ENCODE measurements at regions not wholly inside any gene's neighbourhood (a gene's known extent, or its start where the extent isn't known, plus 50 kb on each side); places are given as distances from the start of the nearest gene placed in this dataset.

DNA sequence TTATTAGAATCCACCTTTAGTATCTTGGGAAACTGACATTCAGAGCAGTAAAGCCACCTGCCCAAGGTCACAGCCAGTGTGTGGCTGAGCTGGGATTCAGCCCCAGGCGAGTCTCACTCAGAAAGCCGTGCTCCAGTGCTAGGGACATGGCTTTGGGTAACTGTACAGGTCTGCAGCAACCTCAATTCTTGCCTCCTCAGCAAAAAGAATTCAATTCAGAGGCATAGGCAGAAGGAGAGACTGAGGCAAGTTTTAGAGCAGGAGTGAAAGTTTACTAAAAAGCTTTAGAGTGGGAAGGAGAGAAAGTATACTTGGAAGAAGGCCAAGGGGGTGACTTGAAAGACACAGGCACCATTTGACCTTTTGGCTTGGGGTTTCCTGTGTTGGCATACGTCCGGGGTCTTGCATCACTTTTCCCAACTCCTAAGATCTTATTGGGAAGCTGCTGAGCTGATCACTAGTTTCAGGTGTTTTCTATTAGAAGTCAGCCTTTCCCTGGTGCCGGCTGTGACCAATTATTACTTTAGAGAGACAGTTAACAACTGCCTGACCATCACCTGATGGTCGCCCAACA, 529.3 kb downstream of the MATN1 start:
- DNase-seq (ENCODE audit: insufficient read length) (no peak), FAIRE-seq (no peak)
- TF ChIP-seq POLR2A (IDR thresholded peaks at IDR 0.05; ENCODE audit: low read depth, low read length) (no peak), TAF1 (IDR thresholded peaks at IDR 0.05; ENCODE audit: borderline replicate concordance, low read depth, low read length) (no peak), POLR2AphosphoS5 (IDR thresholded peaks at IDR 0.05; ENCODE audit: low read depth, low read length) (no peak)

- TF ChIP-seq TAF1 (IDR thresholded peaks at IDR 0.05; ENCODE audit: borderline replicate concordance, low read depth, low read length): no peak
- no peak for TF ChIP-seq POLR2AphosphoS5 (IDR thresholded peaks at IDR 0.05; ENCODE audit: low read depth, low read length)
- no peak for TF ChIP-seq POLR2A (IDR thresholded peaks at IDR 0.05; ENCODE audit: low read depth, low read length)
Observed at GRCh38 chr1:30192969-30193630, 530.3 kb downstream of the MATN1 start.

GRCh38 chr1:30191154-30191702, 532.2 kb downstream of the MATN1 start:
- DNase-seq (ENCODE audit: insufficient read length): no peak
- no peak for FAIRE-seq
- TF ChIP-seq POLR2AphosphoS5 (IDR thresholded peaks at IDR 0.05; ENCODE audit: low read depth, low read length) (no peak), POLR2A (IDR thresholded peaks at IDR 0.05; ENCODE audit: low read depth, low read length) (no peak), TAF1 (IDR thresholded peaks at IDR 0.05; ENCODE audit: borderline replicate concordance, low read depth, low read length) (no peak)

More at GRCh38 chr1:30192969-30193630, 530.3 kb downstream of the MATN1 start:
- DNase-seq (ENCODE audit: insufficient read length) (no peak), FAIRE-seq (no peak)

DNA sequence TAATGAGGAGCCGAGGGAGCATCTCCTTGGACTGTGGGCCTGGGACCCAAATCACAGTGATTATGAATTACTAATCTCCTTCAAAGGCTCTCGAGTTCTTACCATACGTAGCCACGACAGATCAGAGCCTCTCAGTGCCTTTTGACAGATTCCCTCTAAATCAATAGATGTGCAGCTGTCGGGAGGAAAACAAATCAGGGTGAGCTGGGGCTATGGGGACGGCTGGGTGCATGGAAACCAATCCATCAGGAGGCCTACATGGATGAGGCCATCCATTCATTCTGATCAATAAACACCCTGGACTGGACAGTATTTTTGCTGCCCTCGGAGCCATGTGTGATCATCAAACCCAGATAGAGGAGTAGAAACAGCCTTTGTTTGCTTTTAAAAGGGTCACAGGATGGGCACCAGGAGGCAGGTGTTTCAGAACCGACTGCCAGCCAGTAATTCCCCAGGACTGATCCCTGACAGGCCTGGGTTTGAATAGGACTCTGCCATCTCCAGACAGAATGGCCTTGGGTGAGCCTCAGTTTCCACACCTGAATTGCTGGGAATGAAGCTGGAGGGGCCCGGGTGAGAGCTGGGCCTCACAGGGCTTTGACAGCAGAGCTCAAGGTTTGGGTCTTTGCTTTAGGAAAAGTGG, 532.8 kb downstream of the MATN1 start:
- DNase-seq (ENCODE audit: insufficient read length): no peak
- no peak for FAIRE-seq
- TF ChIP-seq POLR2AphosphoS5 (IDR thresholded peaks at IDR 0.05; ENCODE audit: low read depth, low read length): no peak
- no peak for TF ChIP-seq POLR2A (IDR thresholded peaks at IDR 0.05; ENCODE audit: low read depth, low read length)
- TF ChIP-seq TAF1 (IDR thresholded peaks at IDR 0.05; ENCODE audit: borderline replicate concordance, low read depth, low read length): no peak

- FAIRE-seq: no peak
- DNase-seq (ENCODE audit: insufficient read length): no peak
Observed at GRCh38 chr1:30189818-30190500, 533.4 kb downstream of the MATN1 start.

GRCh38 chr1:30188999-30189398, 534.4 kb downstream of the MATN1 start:
- FAIRE-seq: no peak
- TF ChIP-seq TAF1 (IDR thresholded peaks at IDR 0.05; ENCODE audit: borderline replicate concordance, low read depth, low read length) (no peak), POLR2AphosphoS5 (IDR thresholded peaks at IDR 0.05; ENCODE audit: low read depth, low read length) (no peak), POLR2A (IDR thresholded peaks at IDR 0.05; ENCODE audit: low read depth, low read length) (no peak)

More at GRCh38 chr1:30189818-30190500, 533.4 kb downstream of the MATN1 start:
- TF ChIP-seq POLR2AphosphoS5 (IDR thresholded peaks at IDR 0.05; ENCODE audit: low read depth, low read length): no peak
- TF ChIP-seq TAF1 (IDR thresholded peaks at IDR 0.05; ENCODE audit: borderline replicate concordance, low read depth, low read length): no peak

GRCh38 chr1:30188329-30188728, 535.1 kb downstream of the MATN1 start:
- no peak for TF ChIP-seq TAF1 (IDR thresholded peaks at IDR 0.05; ENCODE audit: borderline replicate concordance, low read depth, low read length)
- no peak for TF ChIP-seq POLR2AphosphoS5 (IDR thresholded peaks at IDR 0.05; ENCODE audit: low read depth, low read length)
- no peak for TF ChIP-seq POLR2A (IDR thresholded peaks at IDR 0.05; ENCODE audit: low read depth, low read length)
- DNase-seq (ENCODE audit: insufficient read length) (no peak), FAIRE-seq (no peak)

More at GRCh38 chr1:30188999-30189398, 534.4 kb downstream of the MATN1 start:
- DNase-seq (ENCODE audit: insufficient read length): no peak

DNA sequence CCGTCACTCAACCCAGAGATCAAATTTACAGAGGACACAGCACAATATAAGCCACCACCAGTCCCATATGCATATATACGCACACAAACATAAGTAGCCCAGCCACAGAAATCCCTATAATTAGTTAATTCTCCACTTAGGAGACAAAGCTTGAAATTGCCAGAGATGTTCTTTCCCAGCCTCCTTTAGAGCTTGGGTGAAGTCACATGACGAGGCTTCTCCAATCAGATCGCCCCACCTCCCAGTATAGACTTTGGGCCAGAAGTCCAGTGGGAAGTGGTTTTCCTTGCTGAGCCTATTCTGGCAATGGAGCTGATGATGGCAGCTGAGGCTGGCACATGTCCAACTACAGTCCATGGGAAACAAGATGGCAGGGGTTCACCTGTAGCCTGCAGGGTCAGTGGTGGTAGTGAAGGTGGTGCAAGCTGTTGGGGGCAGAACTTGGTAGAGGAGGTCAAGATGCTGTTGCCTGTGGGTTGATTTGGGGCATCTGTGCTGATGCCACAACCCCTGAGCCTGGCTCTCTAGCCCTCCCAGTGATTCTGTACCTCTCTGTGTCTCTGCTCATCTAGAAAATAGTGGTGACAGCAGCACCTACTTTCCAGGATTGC, 535.9 kb downstream of the MATN1 start:
- TF ChIP-seq POLR2A (IDR thresholded peaks at IDR 0.05; ENCODE audit: low read depth, low read length) (no peak), POLR2AphosphoS5 (IDR thresholded peaks at IDR 0.05; ENCODE audit: low read depth, low read length) (no peak), TAF1 (IDR thresholded peaks at IDR 0.05; ENCODE audit: borderline replicate concordance, low read depth, low read length) (no peak)
- DNase-seq (ENCODE audit: insufficient read length) (no peak), FAIRE-seq (no peak)

GRCh38 chr1:30186586-30186985, 536.8 kb downstream of the MATN1 start:
- FAIRE-seq (no peak), DNase-seq (ENCODE audit: insufficient read length) (no peak)
- no peak for TF ChIP-seq POLR2AphosphoS5 (IDR thresholded peaks at IDR 0.05; ENCODE audit: low read depth, low read length)
- no peak for TF ChIP-seq TAF1 (IDR thresholded peaks at IDR 0.05; ENCODE audit: borderline replicate concordance, low read depth, low read length)
- no peak for TF ChIP-seq POLR2A (IDR thresholded peaks at IDR 0.05; ENCODE audit: low read depth, low read length)

- DNase-seq (ENCODE audit: insufficient read length): no peak
- no peak for TF ChIP-seq TAF1 (IDR thresholded peaks at IDR 0.05; ENCODE audit: borderline replicate concordance, low read depth, low read length)
- TF ChIP-seq POLR2AphosphoS5 (IDR thresholded peaks at IDR 0.05; ENCODE audit: low read depth, low read length): no peak
- no peak for TF ChIP-seq POLR2A (IDR thresholded peaks at IDR 0.05; ENCODE audit: low read depth, low read length)
- FAIRE-seq: no peak
Observed at GRCh38 chr1:30185809-30186208, 537.6 kb downstream of the MATN1 start.

DNA sequence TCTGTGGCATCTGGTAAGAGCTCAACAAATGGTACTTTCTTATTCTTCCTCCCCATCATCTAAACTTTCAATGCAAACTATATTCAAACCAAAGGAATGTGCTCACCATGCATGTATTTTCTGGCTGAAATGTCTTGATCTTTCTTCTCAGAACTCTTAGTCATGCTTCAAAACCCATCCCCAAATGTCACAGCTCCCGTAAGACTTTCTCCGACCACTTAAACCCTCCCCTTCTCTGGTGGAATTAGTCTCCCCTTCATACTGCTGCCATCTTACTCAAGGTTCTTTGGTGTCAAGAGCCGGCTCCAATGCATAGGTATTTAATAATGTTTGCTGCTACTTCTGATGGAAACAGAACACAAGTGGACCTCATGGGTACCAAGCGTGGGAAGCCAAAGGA, 538.1 kb downstream of the MATN1 start:
- FAIRE-seq: no peak

More for the DNA sequence above, 538.1 kb downstream of the MATN1 start:
- no peak for DNase-seq (ENCODE audit: insufficient read length)
- no peak for TF ChIP-seq TAF1 (IDR thresholded peaks at IDR 0.05; ENCODE audit: borderline replicate concordance, low read depth, low read length)
- TF ChIP-seq POLR2AphosphoS5 (IDR thresholded peaks at IDR 0.05; ENCODE audit: low read depth, low read length): no peak
- no peak for TF ChIP-seq POLR2A (IDR thresholded peaks at IDR 0.05; ENCODE audit: low read depth, low read length)
